Adrenal gland (tissue), 5 donors: ENCODE measurements at regions not wholly inside any gene's neighbourhood (a gene's known extent, or its start where the extent isn't known, plus 50 kb on each side); places are given as distances from the start of the nearest gene placed in this dataset.

ENCODE experiments used
- CTCF ChIP-seq, 6 experiments: fragments of 450-650 bp in 4 of 6; fragments of 200-600 bp in 2 of 6; sonication (generic) in 1 of 6; IDR thresholded peaks; 1 replicate in 5 of 6; 2 replicates in 1 of 6; pipeline versions ENCODE4 v1.5.1 to v1.8.0; 2016 to 2021; ENCODE audit warnings: antibody characterized with exemption in 6 of 6, mild to moderate bottlenecking in 2 of 6, moderate library complexity in 1 of 6
- POLR2A ChIP-seq, 2 donors: fragments of 450-650 bp; IDR thresholded peaks; one replicate each; pipeline ENCODE4 v1.6.1; 2017; ENCODE audit warnings: antibody characterized with exemption in 2 of 2, mild to moderate bottlenecking in 2 of 2, moderate library complexity in 1 of 2
- donor health status: DM: no; HTN: no; CAD: no.

GRCh38 chr18:26650310-26651268 lies 102.2 kb upstream of the KCTD1 start:
- TF ChIP-seq CTCF (IDR thresholded peaks at IDR 0.05) (no peak), POLR2A (IDR thresholded peaks at IDR 0.05) (peak in 1 of 2 donors; percentile 51)
